ENCODE measurements at regions not wholly inside any gene's neighbourhood (a gene's known extent, or its start where the extent isn't known, plus 50 kb on each side); places are given as distances from the start of the nearest gene placed in this dataset.
A peak's percentile ranks its signal among the peaks of the same experiment; 100 is the strongest.

DNA sequence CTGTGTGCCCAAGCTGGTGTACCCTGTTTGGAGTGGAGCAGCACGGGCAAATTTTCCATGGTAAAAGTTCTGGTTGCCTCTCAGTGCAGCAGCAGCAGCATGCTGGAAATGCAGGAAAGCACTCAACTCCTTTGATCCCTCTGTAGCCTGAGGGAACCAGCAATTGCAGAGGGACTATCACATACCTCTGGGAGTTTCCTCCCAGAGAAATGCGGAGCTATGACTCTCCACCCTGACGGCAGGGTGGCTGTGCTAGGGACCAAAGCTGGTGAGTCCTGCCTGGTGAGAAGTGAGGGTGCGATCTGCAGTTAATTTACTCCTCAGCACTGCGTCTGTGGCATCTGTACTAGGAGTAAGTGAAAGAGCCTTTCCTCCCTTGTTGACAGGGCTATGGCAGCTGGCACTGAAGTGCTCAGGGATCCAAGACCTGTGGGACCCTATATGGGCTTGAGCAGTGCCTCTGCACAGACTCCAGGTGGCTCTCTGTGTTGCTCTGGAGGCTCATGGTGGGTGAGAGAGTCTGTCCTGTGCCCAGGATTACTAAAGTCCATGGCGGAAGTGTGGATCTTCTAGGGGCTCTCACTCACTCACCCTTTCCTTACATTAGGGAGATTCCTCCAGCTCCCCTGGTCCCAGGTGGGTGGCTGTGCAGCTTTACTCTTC is 601.2 kb upstream of the TYRP1 start:
- TF ChIP-seq, protein P1, sequence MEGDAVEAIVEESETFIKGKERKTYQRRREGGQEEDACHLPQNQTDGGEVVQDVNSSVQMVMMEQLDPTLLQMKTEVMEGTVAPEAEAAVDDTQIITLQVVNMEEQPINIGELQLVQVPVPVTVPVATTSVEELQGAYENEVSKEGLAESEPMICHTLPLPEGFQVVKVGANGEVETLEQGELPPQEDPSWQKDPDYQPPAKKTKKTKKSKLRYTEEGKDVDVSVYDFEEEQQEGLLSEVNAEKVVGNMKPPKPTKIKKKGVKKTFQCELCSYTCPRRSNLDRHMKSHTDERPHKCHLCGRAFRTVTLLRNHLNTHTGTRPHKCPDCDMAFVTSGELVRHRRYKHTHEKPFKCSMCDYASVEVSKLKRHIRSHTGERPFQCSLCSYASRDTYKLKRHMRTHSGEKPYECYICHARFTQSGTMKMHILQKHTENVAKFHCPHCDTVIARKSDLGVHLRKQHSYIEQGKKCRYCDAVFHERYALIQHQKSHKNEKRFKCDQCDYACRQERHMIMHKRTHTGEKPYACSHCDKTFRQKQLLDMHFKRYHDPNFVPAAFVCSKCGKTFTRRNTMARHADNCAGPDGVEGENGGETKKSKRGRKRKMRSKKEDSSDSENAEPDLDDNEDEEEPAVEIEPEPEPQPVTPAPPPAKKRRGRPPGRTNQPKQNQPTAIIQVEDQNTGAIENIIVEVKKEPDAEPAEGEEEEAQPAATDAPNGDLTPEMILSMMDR (IDR thresholded peaks at IDR 0.05; ENCODE audit: borderline replicate concordance, extremely low read depth, insufficient read depth), result no peak
- no peak overlapping the region for H3K27ac ChIP-seq (ENCODE audit: low read depth in 2 of 2, low read length in 2 of 2)
- DNase-seq, result peak in 3 of 5 donors; percentile 5 to 21 (median 13)
- H3K9ac ChIP-seq (ENCODE audit: low read length in 3 of 3), result no peak overlapping the region
- FAIRE-seq, result no peak
- H3K27me3 ChIP-seq (ENCODE audit: control insufficient read depth, insufficient read depth, low read length), result no peaks in the 10 kb centered on the region
- H3K4me1 ChIP-seq (ENCODE audit: control insufficient read depth in 2 of 3, insufficient read depth in 2 of 3, low read depth in 1 of 3, low read length in 3 of 3), result no peaks in the 10 kb centered on the region
- no peaks in the 10 kb centered on the region for H3K9me3 ChIP-seq (ENCODE audit: control insufficient read depth in 2 of 3, insufficient read depth in 1 of 3, low read length in 3 of 3)
- intact Hi-C loops (cut with DNase I), result no loop called here
- H3K36me3 ChIP-seq (ENCODE audit: control insufficient read depth in 2 of 3, insufficient read depth in 3 of 3, low read length in 3 of 3), result no peaks in the 10 kb centered on the region
- no peak overlapping the region for H3K4me3 ChIP-seq (ENCODE audit: low read length in 3 of 3)

DNA sequence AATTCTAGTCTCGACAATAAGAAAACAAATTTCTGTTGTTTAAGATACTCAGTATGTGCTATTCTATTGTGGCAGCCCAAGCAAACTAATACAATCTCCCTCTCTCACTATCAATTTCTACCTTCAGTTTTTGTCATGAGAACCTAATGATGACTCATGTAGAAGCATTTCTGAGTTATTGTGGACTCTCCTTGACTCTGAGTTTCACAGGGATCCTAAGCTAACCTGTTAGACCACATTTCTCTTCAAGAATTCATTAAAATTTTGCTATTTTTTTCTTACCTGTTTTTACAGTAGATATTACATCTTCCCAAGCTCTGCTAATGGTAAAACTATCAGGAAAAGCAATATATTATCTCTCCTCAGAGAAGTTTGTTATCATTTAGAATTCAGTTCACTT is 599.1 kb upstream of the TYRP1 start:
- DNase-seq, result peak in 2 of 5 donors; percentile 10 to 21

DNA sequence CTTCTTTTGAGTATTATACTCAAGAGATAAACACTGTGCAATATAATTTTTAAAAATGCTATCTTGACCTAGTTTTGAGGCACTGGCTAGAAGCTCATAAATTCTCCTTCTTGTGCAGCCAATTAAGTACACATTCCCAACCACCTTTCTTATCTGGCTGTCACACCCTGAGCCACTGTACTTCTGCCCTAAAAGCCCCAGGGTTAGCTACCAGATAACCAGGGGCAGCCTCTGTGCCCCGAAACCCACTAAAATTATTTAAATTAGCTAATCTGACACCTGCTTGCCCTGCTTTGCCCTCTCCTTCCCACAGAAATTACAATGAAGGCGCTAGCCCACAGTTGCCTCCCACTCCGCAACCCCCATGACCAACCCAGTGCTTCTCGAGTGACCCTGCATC is 597.3 kb upstream of the TYRP1 start:
- Histone ChIP-seq H3K9ac (ENCODE audit: low read length in 3 of 3) (no peak overlapping the region), H3K4me3 (ENCODE audit: low read length in 3 of 3) (no peak overlapping the region), H3K36me3 (ENCODE audit: control insufficient read depth in 2 of 3, insufficient read depth in 3 of 3, low read length in 3 of 3) (no peaks in the 10 kb centered on the region), H3K27ac (ENCODE audit: low read depth in 2 of 2, low read length in 2 of 2) (no peak overlapping the region), H3K27me3 (ENCODE audit: control insufficient read depth, insufficient read depth, low read length) (no peaks in the 10 kb centered on the region), H3K9me3 (ENCODE audit: control insufficient read depth in 2 of 3, insufficient read depth in 1 of 3, low read length in 3 of 3) (no peaks in the 10 kb centered on the region), H3K4me1 (ENCODE audit: control insufficient read depth in 2 of 3, insufficient read depth in 2 of 3, low read depth in 1 of 3, low read length in 3 of 3) (no peaks in the 10 kb centered on the region)
- intact Hi-C loops (cut with DNase I), result no loop called here
- peak in 3 of 5 donors; percentile 21 to 61 (median 44) for DNase-seq
- no peak for FAIRE-seq
- TF ChIP-seq, protein P1 (IDR thresholded peaks at IDR 0.05; ENCODE audit: borderline replicate concordance, extremely low read depth, insufficient read depth), result no peak

More for the DNA sequence above, 599.1 kb upstream of the TYRP1 start:
- no peak overlapping the region for H3K4me3 ChIP-seq (ENCODE audit: low read length in 3 of 3)
- H3K9ac ChIP-seq (ENCODE audit: low read length in 3 of 3), result no peak overlapping the region
- intact Hi-C loops (cut with DNase I), result no loop called here
- H3K27me3 ChIP-seq (ENCODE audit: control insufficient read depth, insufficient read depth, low read length), result no peaks in the 10 kb centered on the region
- H3K27ac ChIP-seq (ENCODE audit: low read depth in 2 of 2, low read length in 2 of 2), result no peak overlapping the region
- no peak for FAIRE-seq
- no peaks in the 10 kb centered on the region for H3K36me3 ChIP-seq (ENCODE audit: control insufficient read depth in 2 of 3, insufficient read depth in 3 of 3, low read length in 3 of 3)
- TF ChIP-seq, protein P1 (IDR thresholded peaks at IDR 0.05; ENCODE audit: borderline replicate concordance, extremely low read depth, insufficient read depth), result no peak
- H3K4me1 ChIP-seq (ENCODE audit: control insufficient read depth in 2 of 3, insufficient read depth in 2 of 3, low read depth in 1 of 3, low read length in 3 of 3), result no peaks in the 10 kb centered on the region
- H3K9me3 ChIP-seq (ENCODE audit: control insufficient read depth in 2 of 3, insufficient read depth in 1 of 3, low read length in 3 of 3), result no peaks in the 10 kb centered on the region

DNA sequence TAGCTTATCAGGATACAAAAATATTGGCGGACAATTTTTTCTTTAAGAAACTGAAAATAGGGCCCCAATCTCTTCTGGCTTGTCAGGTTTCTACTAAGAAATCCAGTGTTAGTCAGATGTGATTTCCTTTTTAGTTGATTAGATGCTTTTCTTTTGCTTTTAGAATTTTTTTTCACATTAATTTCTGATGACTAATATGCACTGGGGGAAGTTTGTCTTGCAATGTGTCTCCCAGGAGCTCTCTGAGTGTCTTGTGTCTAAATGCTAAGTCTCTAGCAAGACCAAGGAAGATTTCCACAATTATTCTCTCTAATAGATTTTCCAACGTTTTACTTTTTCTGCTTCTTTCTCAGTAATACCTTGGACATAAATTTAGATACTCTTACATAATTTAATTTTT is 559.8 kb upstream of the TYRP1 start:
- no peak for FAIRE-seq
- Histone ChIP-seq H3K4me1 (ENCODE audit: control insufficient read depth in 2 of 3, insufficient read depth in 2 of 3, low read depth in 1 of 3, low read length in 3 of 3) (no peaks in the 10 kb centered on the region), H3K9ac (ENCODE audit: low read length in 3 of 3) (no peak overlapping the region), H3K36me3 (ENCODE audit: control insufficient read depth in 2 of 3, insufficient read depth in 3 of 3, low read length in 3 of 3) (no peaks in the 10 kb centered on the region), H3K27ac (ENCODE audit: low read depth in 2 of 2, low read length in 2 of 2) (no peak overlapping the region), H3K9me3 (ENCODE audit: control insufficient read depth in 2 of 3, insufficient read depth in 1 of 3, low read length in 3 of 3) (no peaks in the 10 kb centered on the region), H3K4me3 (ENCODE audit: low read length in 3 of 3) (no peak overlapping the region), H3K27me3 (ENCODE audit: control insufficient read depth, insufficient read depth, low read length) (no peaks in the 10 kb centered on the region)
- intact Hi-C loops (cut with DNase I), result no loop called here
- TF ChIP-seq, protein P1 (IDR thresholded peaks at IDR 0.05; ENCODE audit: borderline replicate concordance, extremely low read depth, insufficient read depth), result no peak
- no peak for DNase-seq

Measured in kidney (tissue), 13 donors.